Stimulated activated CD4-positive, alpha-beta T cell treated with anti-CD3 and anti-CD28 coated beads, Interleukin-2, amount 100 ng/mL, for 4 hours (primary cell): ENCODE measurements at regions not wholly inside any gene's neighbourhood (a gene's known extent, or its start where the extent isn't known, plus 50 kb on each side); places are given as distances from the start of the nearest gene placed in this dataset.
A peak's percentile ranks its signal among the peaks of the same experiment; 100 is the strongest.

ENCODE experiments used
- DNase-seq: peaks from one replicate; pipeline ENCODE4 v3.0.0-alpha.2; 2020; ENCODE audit warnings: low read depth

GRCh38 chr6:151701911-151702562 is 105.4 kb upstream of the ESR1 start:
- no peak for DNase-seq

GRCh38 chr6:151702851-151703658 is 104.4 kb upstream of the ESR1 start:
- DNase-seq: no peak

GRCh38 chr6:151704383-151704782 is 103.1 kb upstream of the ESR1 start:
- DNase-seq: no peak

GRCh38 chr6:151705993-151706733 is 101.3 kb upstream of the ESR1 start:
- no peak for DNase-seq

GRCh38 chr6:151709329-151709728 is 98.2 kb upstream of the ESR1 start:
- DNase-seq: no peak

GRCh38 chr6:151716526-151716932 is 91.0 kb upstream of the ESR1 start:
- no peak for DNase-seq

- DNase-seq: no peak
Measured at GRCh38 chr6:151719070-151719469, 88.4 kb upstream of the ESR1 start.

- no peak for DNase-seq
Measured at GRCh38 chr6:151721146-151721545, 86.3 kb upstream of the ESR1 start.

- DNase-seq: no peak
Measured at GRCh38 chr6:151721671-151722070, 85.8 kb upstream of the ESR1 start.

GRCh38 chr6:151722342-151722741 is 85.1 kb upstream of the ESR1 start:
- no peak for DNase-seq

- peak; percentile 58 for DNase-seq
Measured at GRCh38 chr6:151723152-151723551, 84.3 kb upstream of the ESR1 start.

- no peak for DNase-seq
Measured at GRCh38 chr6:151729829-151730495, 77.5 kb upstream of the ESR1 start.

GRCh38 chr6:151730496-151730870 is 77.0 kb upstream of the ESR1 start:
- DNase-seq: no peak

GRCh38 chr6:151731313-151731712 is 76.2 kb upstream of the ESR1 start:
- no peak for DNase-seq

- DNase-seq: no peak
Measured at GRCh38 chr6:151733680-151734320, 73.7 kb upstream of the ESR1 start.

- no peak for DNase-seq
Measured at GRCh38 chr6:151738267-151738666, 69.2 kb upstream of the ESR1 start.

GRCh38 chr6:151738960-151739359 is 68.5 kb upstream of the ESR1 start:
- no peak for DNase-seq

GRCh38 chr6:151740820-151741219 is 66.7 kb upstream of the ESR1 start:
- DNase-seq: no peak

GRCh38 chr6:151747896-151748295 is 59.6 kb upstream of the ESR1 start:
- no peak for DNase-seq

- no peak for DNase-seq
Measured at GRCh38 chr6:151749341-151749740, 58.1 kb upstream of the ESR1 start.

- DNase-seq: no peak
Measured at GRCh38 chr6:151753581-151753980, 53.9 kb upstream of the ESR1 start.

- no peak for DNase-seq
Measured at GRCh38 chr6:151757506-151757955, 50.0 kb upstream of the ESR1 start.
